GM23248 (cell line): ENCODE measurements at regions not wholly inside any gene's neighbourhood (a gene's known extent, or its start where the extent isn't known, plus 50 kb on each side); places are given as distances from the start of the nearest gene placed in this dataset.

Experiments
- EZH2 ChIP-seq: fragments of 200-600 bp; sonication (generic); IDR thresholded peaks from 2 replicates; pipeline ENCODE4 v1.6.1; 2018; ENCODE audit warnings: antibody characterized with exemption, mild to moderate bottlenecking; ENCODE audit not compliant: insufficient read depth, poor library complexity, severe bottlenecking
- EZH2phosphoT487 ChIP-seq: fragments of 200-600 bp; sonication (generic); IDR thresholded peaks from 2 replicates; pipeline ENCODE4 v1.6.1; 2018; ENCODE audit warnings: antibody characterized with exemption, moderate library complexity, mild to moderate bottlenecking, low read depth; ENCODE audit not compliant: insufficient read depth

DNA sequence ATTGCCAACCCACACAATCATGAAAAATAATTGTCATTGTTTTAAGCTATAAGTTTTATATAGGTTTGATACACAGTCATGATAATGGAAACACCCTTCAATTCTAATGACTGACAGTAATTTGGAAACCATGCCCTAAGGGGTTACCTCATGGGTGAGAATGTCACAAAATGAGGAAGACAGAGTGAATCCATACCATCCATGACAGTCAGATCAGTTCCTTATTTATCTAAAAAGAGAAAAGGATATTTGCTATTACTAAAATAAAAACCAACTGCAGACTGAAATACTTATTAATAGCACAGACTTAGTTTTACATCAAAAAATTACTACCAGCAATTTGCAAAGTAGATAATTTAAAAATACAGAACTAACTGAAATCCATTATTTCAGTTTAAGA is 437.8 kb downstream of the UTRN start:
- no peak for TF ChIP-seq EZH2
- no peak for TF ChIP-seq EZH2phosphoT487
